ENCODE measurements at regions not wholly inside any gene's neighbourhood (a gene's known extent, or its start where the extent isn't known, plus 50 kb on each side); places are given as distances from the start of the nearest gene placed in this dataset.
A peak's percentile ranks its signal among the peaks of the same experiment; 100 is the strongest.

GRCh38 chr16:87095271-87095670 lies 221.9 kb downstream of the C16orf95 start:
- Histone ChIP-seq H3K36me3 (ENCODE audit: insufficient read depth, low read length) (no peaks in the 10 kb centered on the region), H2AFZ (ENCODE audit: low read depth, low read length) (no peak overlapping the region), H3K79me2 (ENCODE audit: insufficient read depth, low read length) (no peaks in the 10 kb centered on the region), H3K4me3 (ENCODE audit: insufficient read depth, low read depth, low read length) (no peak overlapping the region), H4K20me1 (ENCODE audit: insufficient read depth, low read length) (no peaks in the 10 kb centered on the region), H3K27ac (ENCODE audit: low read depth, low read length) (no peak overlapping the region), H3K27me3 (ENCODE audit: insufficient read depth, low read length) (peaks cover 2% of the 10 kb centered on the region), H3K4me1 (ENCODE audit: insufficient read depth, low read length) (no peaks in the 10 kb centered on the region), H3K4me2 (ENCODE audit: low read length) (no peak overlapping the region), H3K9me3 (ENCODE audit: insufficient read depth, low read depth, low read length) (no peaks in the 10 kb centered on the region), H3K9ac (ENCODE audit: low read length) (no peak overlapping the region)
- TF ChIP-seq EZH2 (IDR thresholded peaks at IDR 0.05; ENCODE audit: insufficient read depth, low read length): no peak
- TF ChIP-seq, protein P1, sequence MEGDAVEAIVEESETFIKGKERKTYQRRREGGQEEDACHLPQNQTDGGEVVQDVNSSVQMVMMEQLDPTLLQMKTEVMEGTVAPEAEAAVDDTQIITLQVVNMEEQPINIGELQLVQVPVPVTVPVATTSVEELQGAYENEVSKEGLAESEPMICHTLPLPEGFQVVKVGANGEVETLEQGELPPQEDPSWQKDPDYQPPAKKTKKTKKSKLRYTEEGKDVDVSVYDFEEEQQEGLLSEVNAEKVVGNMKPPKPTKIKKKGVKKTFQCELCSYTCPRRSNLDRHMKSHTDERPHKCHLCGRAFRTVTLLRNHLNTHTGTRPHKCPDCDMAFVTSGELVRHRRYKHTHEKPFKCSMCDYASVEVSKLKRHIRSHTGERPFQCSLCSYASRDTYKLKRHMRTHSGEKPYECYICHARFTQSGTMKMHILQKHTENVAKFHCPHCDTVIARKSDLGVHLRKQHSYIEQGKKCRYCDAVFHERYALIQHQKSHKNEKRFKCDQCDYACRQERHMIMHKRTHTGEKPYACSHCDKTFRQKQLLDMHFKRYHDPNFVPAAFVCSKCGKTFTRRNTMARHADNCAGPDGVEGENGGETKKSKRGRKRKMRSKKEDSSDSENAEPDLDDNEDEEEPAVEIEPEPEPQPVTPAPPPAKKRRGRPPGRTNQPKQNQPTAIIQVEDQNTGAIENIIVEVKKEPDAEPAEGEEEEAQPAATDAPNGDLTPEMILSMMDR (IDR thresholded peaks at IDR 0.05; ENCODE audit: insufficient read depth, low read depth, low read length): no peak
- Mint-ChIP-seq H3K9me3 (ENCODE audit: unreplicated experiment) (peaks cover 3% of the 10 kb centered on the region), H3K27me3 (ENCODE audit: low read depth, unreplicated experiment) (peaks cover 39% of the 10 kb centered on the region), H3K4me3 (ENCODE audit: unreplicated experiment) (no peak overlapping the region), H3K36me3 (ENCODE audit: low read depth, unreplicated experiment) (no peaks in the 10 kb centered on the region), H3K27ac (ENCODE audit: unreplicated experiment) (no peak overlapping the region), H3K4me1 (ENCODE audit: low read depth, unreplicated experiment) (no peaks in the 10 kb centered on the region)
- no peak for DNase-seq (ENCODE audit: low read depth)
- no peak for FAIRE-seq

- FAIRE-seq: no peak
- Histone ChIP-seq H3K4me1 (ENCODE audit: insufficient read depth, low read length) (peaks cover 3% of the 10 kb centered on the region), H3K27me3 (ENCODE audit: insufficient read depth, low read length) (peaks cover 2% of the 10 kb centered on the region), H2AFZ (ENCODE audit: low read depth, low read length) (no peak overlapping the region), H3K4me2 (ENCODE audit: low read length) (no peak overlapping the region), H3K9me3 (ENCODE audit: insufficient read depth, low read depth, low read length) (no peaks in the 10 kb centered on the region), H3K36me3 (ENCODE audit: insufficient read depth, low read length) (no peaks in the 10 kb centered on the region), H3K4me3 (ENCODE audit: insufficient read depth, low read depth, low read length) (no peak overlapping the region), H3K27ac (ENCODE audit: low read depth, low read length) (no peak overlapping the region), H3K9ac (ENCODE audit: low read length) (no peak overlapping the region), H4K20me1 (ENCODE audit: insufficient read depth, low read length) (no peaks in the 10 kb centered on the region), H3K79me2 (ENCODE audit: insufficient read depth, low read length) (no peaks in the 10 kb centered on the region)
- TF ChIP-seq, protein P1 (IDR thresholded peaks at IDR 0.05; ENCODE audit: insufficient read depth, low read depth, low read length): no peak
- no peak for TF ChIP-seq EZH2 (IDR thresholded peaks at IDR 0.05; ENCODE audit: insufficient read depth, low read length)
- Mint-ChIP-seq H3K27ac (ENCODE audit: unreplicated experiment) (no peak overlapping the region), H3K27me3 (ENCODE audit: low read depth, unreplicated experiment) (peaks cover 40% of the 10 kb centered on the region), H3K4me3 (ENCODE audit: unreplicated experiment) (no peak overlapping the region), H3K9me3 (ENCODE audit: unreplicated experiment) (no peaks in the 10 kb centered on the region), H3K36me3 (ENCODE audit: low read depth, unreplicated experiment) (no peaks in the 10 kb centered on the region), H3K4me1 (ENCODE audit: low read depth, unreplicated experiment) (no peaks in the 10 kb centered on the region)
- no peak for DNase-seq (ENCODE audit: low read depth)
Measured at GRCh38 chr16:87096746-87097333, 220.4 kb downstream of the C16orf95 start.

DNA sequence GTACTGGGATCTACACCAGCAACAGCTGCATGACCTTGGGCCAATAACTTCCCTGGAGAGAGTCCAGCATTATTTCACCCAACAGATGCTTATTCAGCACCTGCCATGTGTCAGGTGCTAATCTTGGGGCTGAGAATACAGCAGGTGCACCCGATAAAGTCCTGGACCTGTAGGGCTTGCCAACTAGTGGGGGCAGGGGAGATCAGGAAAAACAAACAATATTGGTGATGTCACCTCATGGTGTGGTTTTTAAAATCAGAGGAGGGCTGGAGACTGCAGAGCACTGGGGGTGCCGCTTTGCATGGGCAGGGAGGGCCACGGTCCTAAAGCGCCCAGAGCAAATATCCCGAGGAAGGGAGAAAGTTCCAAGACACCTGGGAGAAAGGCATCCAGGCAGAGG lies 218.8 kb downstream of the C16orf95 start:
- Mint-ChIP-seq H3K27ac (ENCODE audit: unreplicated experiment) (peak overlapping the region; percentile 58), H3K4me1 (ENCODE audit: low read depth, unreplicated experiment) (no peaks in the 10 kb centered on the region), H3K36me3 (ENCODE audit: low read depth, unreplicated experiment) (no peaks in the 10 kb centered on the region), H3K4me3 (ENCODE audit: unreplicated experiment) (no peak overlapping the region), H3K9me3 (ENCODE audit: unreplicated experiment) (no peaks in the 10 kb centered on the region), H3K27me3 (ENCODE audit: low read depth, unreplicated experiment) (peaks cover 37% of the 10 kb centered on the region)
- Histone ChIP-seq H3K4me2 (ENCODE audit: low read length) (no peak overlapping the region), H3K4me1 (ENCODE audit: insufficient read depth, low read length) (peaks cover 11% of the 10 kb centered on the region), H3K79me2 (ENCODE audit: insufficient read depth, low read length) (no peaks in the 10 kb centered on the region), H4K20me1 (ENCODE audit: insufficient read depth, low read length) (no peaks in the 10 kb centered on the region), H3K9me3 (ENCODE audit: insufficient read depth, low read depth, low read length) (no peaks in the 10 kb centered on the region), H3K36me3 (ENCODE audit: insufficient read depth, low read length) (no peaks in the 10 kb centered on the region), H3K27ac (ENCODE audit: low read depth, low read length) (no peak overlapping the region), H2AFZ (ENCODE audit: low read depth, low read length) (no peak overlapping the region), H3K27me3 (ENCODE audit: insufficient read depth, low read length) (peaks cover 2% of the 10 kb centered on the region), H3K4me3 (ENCODE audit: insufficient read depth, low read depth, low read length) (no peak overlapping the region), H3K9ac (ENCODE audit: low read length) (no peak overlapping the region)
- no peak for TF ChIP-seq EZH2 (IDR thresholded peaks at IDR 0.05; ENCODE audit: insufficient read depth, low read length)
- TF ChIP-seq, protein P1 (IDR thresholded peaks at IDR 0.05; ENCODE audit: insufficient read depth, low read depth, low read length): no peak
- FAIRE-seq (no peak), DNase-seq (ENCODE audit: low read depth) (no peak)

Measured in astrocyte (in vitro differentiated cells and primary cell).